WTC11 (cell line): ENCODE measurements at regions not wholly inside any gene's neighbourhood (a gene's known extent, or its start where the extent isn't known, plus 50 kb on each side); places are given as distances from the start of the nearest gene placed in this dataset.

Source experiments
- ATAC-seq: fragments of 200-7000 bp; cut with Tn5 transposase; 2 replicates; pipeline ENCODE4 v1.10.0; 2021; ENCODE audit warnings: mild to moderate bottlenecking, moderate library complexity
- CTCF ChIA-PET: fragments of 300-600 bp; sonication (Branson Sonifier 250); formaldehyde crosslinking; loops from one replicate; lab custom pipeline; 2021; ENCODE audit warnings: antibody characterized with exemption; lab: Charles Lee
- POLR2A ChIA-PET: fragments of 350-600 bp; sonication (Branson Sonifier 250); formaldehyde crosslinking; loops from one replicate; lab custom pipeline; 2021; ENCODE audit warnings: antibody characterized with exemption; lab: Charles Lee
- DNase-seq: peaks from one replicate; pipeline ENCODE4 v3.0.0; 2021; ENCODE audit warnings: low spot score
- H3K27ac Mint-ChIP-seq: 2 replicates; pipeline ENCODE4 v1.8.0; 2021; ENCODE audit warnings: mixed read lengths
- H3K27me3 Mint-ChIP-seq: 2 replicates; pipeline ENCODE4 v1.8.0; 2021; ENCODE audit warnings: low read depth, mild to moderate bottlenecking, moderate library complexity, mixed read lengths
- H3K36me3 Mint-ChIP-seq: 2 replicates; pipeline ENCODE4 v1.8.0; 2021; ENCODE audit warnings: mixed read lengths
- H3K4me1 Mint-ChIP-seq: 2 replicates; pipeline ENCODE4 v1.8.0; 2022; ENCODE audit warnings: mixed read lengths
- H3K4me3 Mint-ChIP-seq: 2 replicates; pipeline ENCODE4 v1.8.0; 2021; ENCODE audit warnings: mild to moderate bottlenecking, moderate library complexity, mixed read lengths
- H3K9me3 Mint-ChIP-seq: 2 replicates; pipeline ENCODE4 v1.8.0; 2021; ENCODE audit warnings: mixed read lengths
- ELF4 ChIP-seq: sonication (generic); formaldehyde crosslinking; IDR thresholded peaks from 2 replicates; pipeline ENCODE4 v1.8.1; 2022; ENCODE audit warnings: low read depth, mild to moderate bottlenecking, moderate library complexity, missing genetic modification reagents
- ETV6 ChIP-seq: sonication (generic); formaldehyde crosslinking; IDR thresholded peaks from 2 replicates; pipeline ENCODE4 v1.8.1; 2022; ENCODE audit warnings: mild to moderate bottlenecking, missing genetic modification reagents
- FOXP1 ChIP-seq: sonication (generic); formaldehyde crosslinking; IDR thresholded peaks from 2 replicates; pipeline ENCODE4 v1.8.0; 2022; ENCODE audit warnings: missing genetic modification reagents, mild to moderate bottlenecking, moderate library complexity, borderline replicate concordance
- GRHL2 ChIP-seq: fragments of 250-450 bp; sonication (Bioruptor Pico); IDR thresholded peaks from 2 replicates; pipeline ENCODE4 v1.8.0; 2022; ENCODE audit warnings: mild to moderate bottlenecking, moderate library complexity; ENCODE audit not compliant: insufficient replicate concordance, severe bottlenecking
- HMGA2 ChIP-seq: fragments of 250-450 bp; sonication (Bioruptor Pico); IDR thresholded peaks from 2 replicates; pipeline ENCODE4 v1.4.0; 2021; ENCODE audit warnings: mild to moderate bottlenecking, moderate library complexity
- NFATC4 ChIP-seq: fragments of 250-450 bp; sonication (Bioruptor Pico); IDR thresholded peaks from 2 replicates; pipeline ENCODE4 v1.9.0; 2021; ENCODE audit warnings: mild to moderate bottlenecking
- NFE2L1 ChIP-seq: sonication (generic); formaldehyde crosslinking; IDR thresholded peaks from 2 replicates; pipeline ENCODE4 v1.8.1; 2023; ENCODE audit warnings: missing genetic modification reagents
- NR2C2 ChIP-seq: sonication (generic); formaldehyde crosslinking; IDR thresholded peaks from 2 replicates; pipeline ENCODE4 v1.8.0; 2022; ENCODE audit warnings: mild to moderate bottlenecking, missing genetic modification reagents
- SMAD3 ChIP-seq: sonication (generic); formaldehyde crosslinking; IDR thresholded peaks from 2 replicates; pipeline ENCODE4 v1.8.0; 2022; ENCODE audit warnings: missing genetic modification reagents, mild to moderate bottlenecking, borderline replicate concordance
- TCF7 ChIP-seq: sonication (generic); formaldehyde crosslinking; IDR thresholded peaks from 2 replicates; pipeline ENCODE4 v1.8.0; 2022; ENCODE audit warnings: mild to moderate bottlenecking, low read depth, missing genetic modification reagents, moderate library complexity
- ZBTB21 ChIP-seq: sonication (generic); formaldehyde crosslinking; IDR thresholded peaks from 2 replicates; pipeline ENCODE4 v1.8.1; 2023; ENCODE audit warnings: mild to moderate bottlenecking, missing genetic modification reagents, borderline replicate concordance
- ZNF138 ChIP-seq: sonication (generic); formaldehyde crosslinking; conservative IDR thresholded peaks from 2 replicates; pipeline ENCODE4 v1.8.1; 2022; ENCODE audit warnings: mild to moderate bottlenecking, moderate library complexity, missing genetic modification reagents
- ZNF219 ChIP-seq: sonication (generic); formaldehyde crosslinking; IDR thresholded peaks from 2 replicates; pipeline ENCODE4 v1.8.0; 2023; ENCODE audit warnings: missing genetic modification reagents, mild to moderate bottlenecking, borderline replicate concordance
- ZNF396 ChIP-seq: fragments of 250-450 bp; sonication (Bioruptor Pico); IDR thresholded peaks from 2 replicates; pipeline ENCODE4 v1.8.0; 2021; ENCODE audit warnings: mild to moderate bottlenecking, moderate library complexity, borderline replicate concordance
- TF ChIP-seq, protein P1 (sequence below): sonication (generic); formaldehyde crosslinking; conservative IDR thresholded peaks from 2 replicates; pipeline ENCODE4 v1.8.1; 2023; ENCODE audit warnings: mild to moderate bottlenecking, low read depth, missing genetic modification reagents, moderate library complexity
- TF ChIP-seq, protein P2 (sequence below): sonication (generic); formaldehyde crosslinking; IDR thresholded peaks from 2 replicates; pipeline ENCODE4 v1.8.0; 2022; ENCODE audit warnings: mild to moderate bottlenecking, missing genetic modification reagents
- TF ChIP-seq, protein P3 (sequence below): sonication (generic); formaldehyde crosslinking; IDR thresholded peaks from 2 replicates; pipeline ENCODE4 v1.8.0; 2023; ENCODE audit warnings: missing genetic modification reagents
- TF ChIP-seq, protein P4 (sequence below): sonication (generic); formaldehyde crosslinking; IDR thresholded peaks from 2 replicates; pipeline ENCODE4 v1.8.1; 2023; ENCODE audit warnings: mild to moderate bottlenecking, missing genetic modification reagents
- TF ChIP-seq, protein P5 (sequence below): fragments of 250-450 bp; sonication (Bioruptor Pico); IDR thresholded peaks from 2 replicates; pipeline ENCODE4 v2.1.2; 2022; ENCODE audit warnings: mild to moderate bottlenecking, moderate library complexity
- TF ChIP-seq, protein P6 (sequence below): fragments of 250-450 bp; sonication (Bioruptor Pico); IDR thresholded peaks from 2 replicates; pipeline ENCODE4 v1.9.0; 2021; ENCODE audit warnings: mild to moderate bottlenecking

DNA sequence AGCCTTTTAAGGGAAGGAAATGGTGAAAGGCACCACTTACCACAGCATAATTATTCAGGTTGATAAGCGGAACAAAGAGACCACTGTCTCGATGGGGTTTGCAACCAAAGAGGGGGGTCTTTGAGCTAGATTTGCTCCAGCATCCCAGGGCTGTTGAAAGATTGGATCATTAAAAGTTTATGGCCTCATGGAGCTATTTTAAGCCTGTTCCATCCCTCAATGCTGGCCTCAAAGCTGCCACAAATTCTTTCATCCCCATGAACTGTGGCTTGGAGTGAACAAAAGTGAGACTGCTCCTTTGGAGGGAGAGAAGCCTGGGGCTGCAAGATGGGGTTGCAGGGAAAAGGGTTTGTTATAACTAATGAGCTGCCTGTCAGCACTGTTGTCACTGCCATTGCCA lies 209.8 kb downstream of the RTL9 start:
- no peaks in the 10 kb centered on the region for H3K27me3 Mint-ChIP-seq
- CTCF ChIA-PET = no interaction called here

DNA sequence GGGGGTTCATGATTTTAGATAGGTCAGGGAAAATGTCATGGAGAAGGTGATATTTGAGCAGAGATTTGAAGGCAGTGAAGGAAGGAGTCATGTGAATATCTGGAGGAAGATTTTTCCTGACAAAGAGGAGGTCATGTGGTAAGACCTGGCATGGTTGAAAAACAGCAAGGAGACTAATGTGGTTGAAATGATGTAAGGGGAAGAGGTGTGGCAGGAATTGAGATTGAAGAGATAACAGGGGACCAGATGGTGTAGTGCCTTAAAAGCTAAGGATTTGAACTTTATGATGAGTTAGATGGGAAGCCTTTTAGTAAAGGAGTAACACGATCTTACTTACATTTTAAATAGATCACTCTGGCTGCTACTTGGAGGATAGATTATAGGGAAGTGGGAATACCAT lies 210.9 kb downstream of the RTL9 start:
- H3K9me3 Mint-ChIP-seq = peaks cover 9% of the 10 kb centered on the region
- H3K36me3 Mint-ChIP-seq = 0 out of 2 replicates have a peak, but pooled peaks cover 2% of the 10 kb centered on the region
- H3K4me1 Mint-ChIP-seq = no peaks in the 10 kb centered on the region
- no peaks in the 10 kb centered on the region for H3K27me3 Mint-ChIP-seq
- no peak for DNase-seq
- H3K4me3 Mint-ChIP-seq = no peak overlapping the region
- TF ChIP-seq NFATC4 (CRISPR knock-in tag) (no peak), ZNF396 (no peak), ZNF138 (no peak)
- TF ChIP-seq, protein P1, sequence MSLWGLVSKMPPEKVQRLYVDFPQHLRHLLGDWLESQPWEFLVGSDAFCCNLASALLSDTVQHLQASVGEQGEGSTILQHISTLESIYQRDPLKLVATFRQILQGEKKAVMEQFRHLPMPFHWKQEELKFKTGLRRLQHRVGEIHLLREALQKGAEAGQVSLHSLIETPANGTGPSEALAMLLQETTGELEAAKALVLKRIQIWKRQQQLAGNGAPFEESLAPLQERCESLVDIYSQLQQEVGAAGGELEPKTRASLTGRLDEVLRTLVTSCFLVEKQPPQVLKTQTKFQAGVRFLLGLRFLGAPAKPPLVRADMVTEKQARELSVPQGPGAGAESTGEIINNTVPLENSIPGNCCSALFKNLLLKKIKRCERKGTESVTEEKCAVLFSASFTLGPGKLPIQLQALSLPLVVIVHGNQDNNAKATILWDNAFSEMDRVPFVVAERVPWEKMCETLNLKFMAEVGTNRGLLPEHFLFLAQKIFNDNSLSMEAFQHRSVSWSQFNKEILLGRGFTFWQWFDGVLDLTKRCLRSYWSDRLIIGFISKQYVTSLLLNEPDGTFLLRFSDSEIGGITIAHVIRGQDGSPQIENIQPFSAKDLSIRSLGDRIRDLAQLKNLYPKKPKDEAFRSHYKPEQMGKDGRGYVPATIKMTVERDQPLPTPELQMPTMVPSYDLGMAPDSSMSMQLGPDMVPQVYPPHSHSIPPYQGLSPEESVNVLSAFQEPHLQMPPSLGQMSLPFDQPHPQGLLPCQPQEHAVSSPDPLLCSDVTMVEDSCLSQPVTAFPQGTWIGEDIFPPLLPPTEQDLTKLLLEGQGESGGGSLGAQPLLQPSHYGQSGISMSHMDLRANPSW = no peak
- TF ChIP-seq, protein P2, sequence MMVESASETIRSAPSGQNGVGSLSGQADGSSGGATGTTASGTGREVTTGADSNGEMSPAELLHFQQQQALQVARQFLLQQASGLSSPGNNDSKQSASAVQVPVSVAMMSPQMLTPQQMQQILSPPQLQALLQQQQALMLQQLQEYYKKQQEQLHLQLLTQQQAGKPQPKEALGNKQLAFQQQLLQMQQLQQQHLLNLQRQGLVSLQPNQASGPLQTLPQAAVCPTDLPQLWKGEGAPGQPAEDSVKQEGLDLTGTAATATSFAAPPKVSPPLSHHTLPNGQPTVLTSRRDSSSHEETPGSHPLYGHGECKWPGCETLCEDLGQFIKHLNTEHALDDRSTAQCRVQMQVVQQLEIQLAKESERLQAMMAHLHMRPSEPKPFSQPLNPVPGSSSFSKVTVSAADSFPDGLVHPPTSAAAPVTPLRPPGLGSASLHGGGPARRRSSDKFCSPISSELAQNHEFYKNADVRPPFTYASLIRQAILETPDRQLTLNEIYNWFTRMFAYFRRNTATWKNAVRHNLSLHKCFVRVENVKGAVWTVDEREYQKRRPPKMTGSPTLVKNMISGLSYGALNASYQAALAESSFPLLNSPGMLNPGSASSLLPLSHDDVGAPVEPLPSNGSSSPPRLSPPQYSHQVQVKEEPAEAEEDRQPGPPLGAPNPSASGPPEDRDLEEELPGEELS = no peak
- TF ChIP-seq, protein P3, sequence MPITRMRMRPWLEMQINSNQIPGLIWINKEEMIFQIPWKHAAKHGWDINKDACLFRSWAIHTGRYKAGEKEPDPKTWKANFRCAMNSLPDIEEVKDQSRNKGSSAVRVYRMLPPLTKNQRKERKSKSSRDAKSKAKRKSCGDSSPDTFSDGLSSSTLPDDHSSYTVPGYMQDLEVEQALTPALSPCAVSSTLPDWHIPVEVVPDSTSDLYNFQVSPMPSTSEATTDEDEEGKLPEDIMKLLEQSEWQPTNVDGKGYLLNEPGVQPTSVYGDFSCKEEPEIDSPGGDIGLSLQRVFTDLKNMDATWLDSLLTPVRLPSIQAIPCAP (CRISPR knock-in tag) = no peak
- ChIA-PET POLR2A (no interaction called here), CTCF (no interaction called here)
- ATAC-seq = no peak
- H3K27ac Mint-ChIP-seq = no peak overlapping the region

More for the DNA sequence above, 209.8 kb downstream of the RTL9 start:
- H3K9me3 Mint-ChIP-seq = peaks cover 9% of the 10 kb centered on the region
- TF ChIP-seq ZNF219 (CRISPR knock-in tag) = no peak
- TF ChIP-seq, protein P4, sequence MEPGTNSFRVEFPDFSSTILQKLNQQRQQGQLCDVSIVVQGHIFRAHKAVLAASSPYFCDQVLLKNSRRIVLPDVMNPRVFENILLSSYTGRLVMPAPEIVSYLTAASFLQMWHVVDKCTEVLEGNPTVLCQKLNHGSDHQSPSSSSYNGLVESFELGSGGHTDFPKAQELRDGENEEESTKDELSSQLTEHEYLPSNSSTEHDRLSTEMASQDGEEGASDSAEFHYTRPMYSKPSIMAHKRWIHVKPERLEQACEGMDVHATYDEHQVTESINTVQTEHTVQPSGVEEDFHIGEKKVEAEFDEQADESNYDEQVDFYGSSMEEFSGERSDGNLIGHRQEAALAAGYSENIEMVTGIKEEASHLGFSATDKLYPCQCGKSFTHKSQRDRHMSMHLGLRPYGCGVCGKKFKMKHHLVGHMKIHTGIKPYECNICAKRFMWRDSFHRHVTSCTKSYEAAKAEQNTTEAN (CRISPR knock-in tag) = no peak
- no peak for TF ChIP-seq NR2C2 (CRISPR knock-in tag)
- no peak for TF ChIP-seq NFATC4 (CRISPR knock-in tag)
- no peak for TF ChIP-seq GRHL2 (CRISPR knock-in tag)
- no peak for TF ChIP-seq HMGA2
- TF ChIP-seq, protein P5, sequence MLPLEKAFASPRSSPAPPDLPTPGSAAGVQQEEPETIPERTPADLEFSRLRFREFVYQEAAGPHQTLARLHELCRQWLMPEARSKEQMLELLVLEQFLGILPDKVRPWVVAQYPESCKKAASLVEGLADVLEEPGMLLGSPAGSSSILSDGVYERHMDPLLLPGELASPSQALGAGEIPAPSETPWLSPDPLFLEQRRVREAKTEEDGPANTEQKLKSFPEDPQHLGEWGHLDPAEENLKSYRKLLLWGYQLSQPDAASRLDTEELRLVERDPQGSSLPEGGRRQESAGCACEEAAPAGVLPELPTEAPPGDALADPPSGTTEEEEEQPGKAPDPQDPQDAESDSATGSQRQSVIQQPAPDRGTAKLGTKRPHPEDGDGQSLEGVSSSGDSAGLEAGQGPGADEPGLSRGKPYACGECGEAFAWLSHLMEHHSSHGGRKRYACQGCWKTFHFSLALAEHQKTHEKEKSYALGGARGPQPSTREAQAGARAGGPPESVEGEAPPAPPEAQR (CRISPR knock-in tag) = no peak
- no peak for TF ChIP-seq SMAD3 (CRISPR knock-in tag)
- TF ChIP-seq, protein P6, sequence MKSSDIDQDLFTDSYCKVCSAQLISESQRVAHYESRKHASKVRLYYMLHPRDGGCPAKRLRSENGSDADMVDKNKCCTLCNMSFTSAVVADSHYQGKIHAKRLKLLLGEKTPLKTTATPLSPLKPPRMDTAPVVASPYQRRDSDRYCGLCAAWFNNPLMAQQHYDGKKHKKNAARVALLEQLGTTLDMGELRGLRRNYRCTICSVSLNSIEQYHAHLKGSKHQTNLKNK (CRISPR knock-in tag) = no peak
- TF ChIP-seq FOXP1 (CRISPR knock-in tag) = no peak
- no peak for TF ChIP-seq TCF7 (CRISPR knock-in tag)
- TF ChIP-seq ELF4 = no peak
- TF ChIP-seq ZBTB21 = no peak
- no peak for TF ChIP-seq ETV6
- TF ChIP-seq NFE2L1 = no peak
- no peak for ATAC-seq
- H3K4me3 Mint-ChIP-seq = no peak overlapping the region
- DNase-seq = no peak
- no peaks in the 10 kb centered on the region for H3K4me1 Mint-ChIP-seq
- no peak overlapping the region for H3K27ac Mint-ChIP-seq
- H3K36me3 Mint-ChIP-seq = 0 out of 2 replicates have a peak, but pooled peaks cover 2% of the 10 kb centered on the region
- POLR2A ChIA-PET = no interaction called here
